HEK293 (cell line): ENCODE measurements at regions not wholly inside any gene's neighbourhood (a gene's known extent, or its start where the extent isn't known, plus 50 kb on each side); places are given as distances from the start of the nearest gene placed in this dataset.

ENCODE experiments used
- SALL2 ChIP-seq: fragments of 450-650 bp; formaldehyde crosslinking; IDR thresholded peaks from 2 replicates; pipeline ENCODE4 v1.5.0; 2017; ENCODE audit warnings: missing biosample characterization, mild to moderate bottlenecking, missing genetic modification characterization, borderline replicate concordance
- ZFP69B ChIP-seq: fragments of 450-650 bp; formaldehyde crosslinking; IDR thresholded peaks from 2 replicates; pipeline ENCODE4 v1.5.1; 2016; ENCODE audit warnings: missing biosample characterization, missing genetic modification characterization
- ZNF311 ChIP-seq: fragments of 450-650 bp; formaldehyde crosslinking; IDR thresholded peaks from 2 replicates; pipeline ENCODE4 v1.5.1; 2017; ENCODE audit warnings: missing biosample characterization, missing genetic modification characterization, borderline replicate concordance
- ZNF777 ChIP-seq: fragments of 450-650 bp; formaldehyde crosslinking; IDR thresholded peaks from 2 replicates; pipeline ENCODE4 v1.5.1; 2017; ENCODE audit warnings: missing biosample characterization, missing genetic modification characterization, borderline replicate concordance
- ZNF837 ChIP-seq: fragments of 450-650 bp; formaldehyde crosslinking; IDR thresholded peaks from 2 replicates; pipeline ENCODE4 v1.5.1; 2016; ENCODE audit warnings: missing biosample characterization, missing genetic modification characterization
- TF ChIP-seq, protein P1 (sequence below): fragments of 450-650 bp; formaldehyde crosslinking; IDR thresholded peaks from 2 replicates; pipeline ENCODE4 v1.5.1; 2016; ENCODE audit warnings: missing biosample characterization, missing genetic modification characterization
- TF ChIP-seq, protein P2 (sequence below): sonication (generic); formaldehyde crosslinking; IDR thresholded peaks from 2 replicates; pipeline ENCODE4 v1.8.1; 2022; ENCODE audit warnings: mild to moderate bottlenecking, moderate library complexity, missing genetic modification reagents
- TF ChIP-seq, protein P3 (sequence below): fragments of 450-650 bp; formaldehyde crosslinking; optimal IDR thresholded peaks from 2 replicates; pipeline ENCODE3; 2016; ENCODE audit warnings: missing biosample characterization, mild to moderate bottlenecking, missing genetic modification characterization
- TF ChIP-seq, protein P4 (sequence below): fragments of 450-650 bp; formaldehyde crosslinking; IDR thresholded peaks from 2 replicates; pipeline ENCODE4 v1.5.1; 2016; ENCODE audit warnings: missing biosample characterization, missing genetic modification characterization
- TF ChIP-seq, protein P5 (sequence below): fragments of 450-650 bp; formaldehyde crosslinking; IDR thresholded peaks from 2 replicates; pipeline ENCODE4 v1.5.1; 2016; ENCODE audit warnings: missing biosample characterization, missing genetic modification characterization

DNA sequence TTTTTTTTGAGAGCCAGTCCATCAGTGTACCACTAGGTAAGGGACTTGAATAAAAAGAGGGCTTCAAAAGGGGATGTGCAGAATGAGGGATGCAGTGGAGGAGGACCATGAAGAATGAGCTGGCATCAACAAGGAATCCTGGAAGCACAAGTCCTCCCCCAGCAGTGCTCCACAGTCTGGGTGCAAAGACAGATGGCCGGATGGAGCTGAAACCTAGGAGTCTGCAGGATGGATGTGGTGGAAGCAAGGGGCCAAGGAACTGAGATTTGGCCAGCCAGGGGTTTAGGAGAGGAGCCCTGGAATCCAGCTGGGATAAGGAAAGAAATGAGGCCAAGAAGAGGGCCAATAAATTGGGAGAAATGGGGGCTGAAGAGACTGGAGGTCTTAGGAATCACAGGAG is 51.8 kb upstream of the RAB6C start:
- TF ChIP-seq, protein P1, sequence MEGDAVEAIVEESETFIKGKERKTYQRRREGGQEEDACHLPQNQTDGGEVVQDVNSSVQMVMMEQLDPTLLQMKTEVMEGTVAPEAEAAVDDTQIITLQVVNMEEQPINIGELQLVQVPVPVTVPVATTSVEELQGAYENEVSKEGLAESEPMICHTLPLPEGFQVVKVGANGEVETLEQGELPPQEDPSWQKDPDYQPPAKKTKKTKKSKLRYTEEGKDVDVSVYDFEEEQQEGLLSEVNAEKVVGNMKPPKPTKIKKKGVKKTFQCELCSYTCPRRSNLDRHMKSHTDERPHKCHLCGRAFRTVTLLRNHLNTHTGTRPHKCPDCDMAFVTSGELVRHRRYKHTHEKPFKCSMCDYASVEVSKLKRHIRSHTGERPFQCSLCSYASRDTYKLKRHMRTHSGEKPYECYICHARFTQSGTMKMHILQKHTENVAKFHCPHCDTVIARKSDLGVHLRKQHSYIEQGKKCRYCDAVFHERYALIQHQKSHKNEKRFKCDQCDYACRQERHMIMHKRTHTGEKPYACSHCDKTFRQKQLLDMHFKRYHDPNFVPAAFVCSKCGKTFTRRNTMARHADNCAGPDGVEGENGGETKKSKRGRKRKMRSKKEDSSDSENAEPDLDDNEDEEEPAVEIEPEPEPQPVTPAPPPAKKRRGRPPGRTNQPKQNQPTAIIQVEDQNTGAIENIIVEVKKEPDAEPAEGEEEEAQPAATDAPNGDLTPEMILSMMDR (tag by site-specific recombination), result no peak
- TF ChIP-seq ZNF311 (tag by site-specific recombination) (no peak), ZNF837 (tag by site-specific recombination) (no peak), ZFP69B (no peak), ZNF777 (tag by site-specific recombination) (no peak), SALL2 (tag by site-specific recombination) (no peak)
- TF ChIP-seq, protein P2, sequence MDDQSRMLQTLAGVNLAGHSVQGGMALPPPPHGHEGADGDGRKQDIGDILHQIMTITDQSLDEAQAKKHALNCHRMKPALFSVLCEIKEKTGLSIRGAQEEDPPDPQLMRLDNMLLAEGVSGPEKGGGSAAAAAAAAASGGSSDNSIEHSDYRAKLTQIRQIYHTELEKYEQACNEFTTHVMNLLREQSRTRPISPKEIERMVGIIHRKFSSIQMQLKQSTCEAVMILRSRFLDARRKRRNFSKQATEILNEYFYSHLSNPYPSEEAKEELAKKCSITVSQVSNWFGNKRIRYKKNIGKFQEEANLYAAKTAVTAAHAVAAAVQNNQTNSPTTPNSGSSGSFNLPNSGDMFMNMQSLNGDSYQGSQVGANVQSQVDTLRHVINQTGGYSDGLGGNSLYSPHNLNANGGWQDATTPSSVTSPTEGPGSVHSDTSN (CRISPR knock-in tag), result no peak
- TF ChIP-seq, protein P3, sequence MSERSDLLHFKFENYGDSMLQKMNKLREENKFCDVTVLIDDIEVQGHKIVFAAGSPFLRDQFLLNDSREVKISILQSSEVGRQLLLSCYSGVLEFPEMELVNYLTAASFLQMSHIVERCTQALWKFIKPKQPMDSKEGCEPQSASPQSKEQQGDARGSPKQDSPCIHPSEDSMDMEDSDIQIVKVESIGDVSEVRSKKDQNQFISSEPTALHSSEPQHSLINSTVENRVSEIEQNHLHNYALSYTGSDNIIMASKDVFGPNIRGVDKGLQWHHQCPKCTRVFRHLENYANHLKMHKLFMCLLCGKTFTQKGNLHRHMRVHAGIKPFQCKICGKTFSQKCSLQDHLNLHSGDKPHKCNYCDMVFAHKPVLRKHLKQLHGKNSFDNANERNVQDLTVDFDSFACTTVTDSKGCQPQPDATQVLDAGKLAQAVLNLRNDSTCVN (tag by site-specific recombination), result no peak
- TF ChIP-seq, protein P4, sequence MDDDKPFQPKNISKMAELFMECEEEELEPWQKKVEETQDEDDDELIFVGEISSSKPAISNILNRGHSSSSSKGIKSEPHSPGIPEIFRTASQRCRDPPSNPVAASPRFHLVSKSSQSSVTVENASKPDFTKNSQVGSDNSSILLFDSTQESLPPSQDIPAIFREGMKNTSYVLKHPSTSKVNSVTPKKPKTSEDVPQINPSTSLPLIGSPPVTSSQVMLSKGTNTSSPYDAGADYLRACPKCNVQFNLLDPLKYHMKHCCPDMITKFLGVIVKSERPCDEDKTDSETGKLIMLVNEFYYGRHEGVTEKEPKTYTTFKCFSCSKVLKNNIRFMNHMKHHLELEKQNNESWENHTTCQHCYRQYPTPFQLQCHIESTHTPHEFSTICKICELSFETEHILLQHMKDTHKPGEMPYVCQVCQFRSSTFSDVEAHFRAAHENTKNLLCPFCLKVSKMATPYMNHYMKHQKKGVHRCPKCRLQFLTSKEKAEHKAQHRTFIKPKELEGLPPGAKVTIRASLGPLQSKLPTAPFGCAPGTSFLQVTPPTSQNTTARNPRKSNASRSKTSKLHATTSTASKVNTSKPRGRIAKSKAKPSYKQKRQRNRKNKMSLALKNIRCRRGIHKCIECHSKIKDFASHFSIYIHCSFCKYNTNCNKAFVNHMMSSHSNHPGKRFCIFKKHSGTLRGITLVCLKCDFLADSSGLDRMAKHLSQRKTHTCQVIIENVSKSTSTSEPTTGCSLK (tag by site-specific recombination), result no peak
- TF ChIP-seq, protein P5, sequence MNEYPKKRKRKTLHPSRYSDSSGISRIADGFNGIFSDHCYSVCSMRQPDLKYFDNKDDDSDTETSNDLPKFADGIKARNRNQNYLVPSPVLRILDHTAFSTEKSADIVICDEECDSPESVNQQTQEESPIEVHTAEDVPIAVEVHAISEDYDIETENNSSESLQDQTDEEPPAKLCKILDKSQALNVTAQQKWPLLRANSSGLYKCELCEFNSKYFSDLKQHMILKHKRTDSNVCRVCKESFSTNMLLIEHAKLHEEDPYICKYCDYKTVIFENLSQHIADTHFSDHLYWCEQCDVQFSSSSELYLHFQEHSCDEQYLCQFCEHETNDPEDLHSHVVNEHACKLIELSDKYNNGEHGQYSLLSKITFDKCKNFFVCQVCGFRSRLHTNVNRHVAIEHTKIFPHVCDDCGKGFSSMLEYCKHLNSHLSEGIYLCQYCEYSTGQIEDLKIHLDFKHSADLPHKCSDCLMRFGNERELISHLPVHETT, result no peak
